A549 (cell line): ENCODE measurements at regions not wholly inside any gene's neighbourhood (a gene's known extent, or its start where the extent isn't known, plus 50 kb on each side); places are given as distances from the start of the nearest gene placed in this dataset.

Experiments used
- ATAC-seq, 2 experiments: fragments of 200-7000 bp in 1 of 2; fragments of >200 bp in 1 of 2; cut with Nextera tagmentation in 1 of 2; cut with Tn5 transposase in 1 of 2; 3 replicates each; pipeline versions ENCODE4 v1.8.0 to v1.9.1; 2018 to 2020; ENCODE audit warnings: mild to moderate bottlenecking in 1 of 2, moderate library complexity in 1 of 2
- CTCF ChIA-PET: fragments of 300-600 bp; sonication (Branson Sonifier 250); formaldehyde crosslinking; extraction: SDS; loops from one replicate; lab custom pipeline; 2021; ENCODE audit warnings: antibody characterized with exemption, inconsistent platforms; lab: Yijun Ruan, JAX
- POLR2A ChIA-PET: fragments of 350-600 bp; formaldehyde crosslinking; extraction: SDS; loops from one replicate; lab custom pipeline; 2021; ENCODE audit warnings: antibody characterized with exemption, inconsistent platforms; lab: Yijun Ruan, JAX
- DNase-seq, 2 experiments: peaks; one replicate each; pipeline versions ENCODE4 v3.0.0 to v3.0.0-alpha.2; 2011 to 2016; ENCODE audit warnings: low read depth in 1 of 2, low spot score in 1 of 2
- FAIRE-seq: peaks from 2 replicates; lab custom pipeline; 2011; peaks lifted over from hg19 to GRCh38; lab: Jason Lieb, UNC
- H3K27ac ChIP-seq, 2 experiments: fragments of >200 bp; sonication (Bioruptor Twin); formaldehyde crosslinking; 3 replicates each; pipeline ENCODE4 v1.5.1; 2016 to 2017
- H3K4me1 ChIP-seq: fragments of >200 bp; sonication (Bioruptor Twin); formaldehyde crosslinking; 3 replicates; pipeline ENCODE4 v1.6.1; 2016
- H3K4me2 ChIP-seq: fragments of >200 bp; sonication (Bioruptor Twin); formaldehyde crosslinking; 3 replicates; pipeline ENCODE4 v1.6.1; 2016
- H3K4me3 ChIP-seq: fragments of >200 bp; sonication (Bioruptor Twin); formaldehyde crosslinking; 3 replicates; pipeline ENCODE4 v1.5.1; 2016
- H3K9me3 ChIP-seq: fragments of >200 bp; sonication (Bioruptor Twin); formaldehyde crosslinking; 3 replicates; pipeline ENCODE4 v1.6.1; 2016
- CHD2 ChIP-seq: fragments of 150-350 bp; IDR thresholded peaks from 2 replicates; pipeline ENCODE4 v1.6.1; 2014; ENCODE audit warnings: low read length; ENCODE audit not compliant: partially characterized antibody
- CHD4 ChIP-seq: fragments of 200-600 bp; sonication (generic); IDR thresholded peaks from 2 replicates; pipeline ENCODE4 v1.6.1; 2016; ENCODE audit warnings: antibody characterized with exemption, mild to moderate bottlenecking, borderline replicate concordance
- CTCF ChIP-seq: fragments of >200 bp; sonication (Bioruptor Twin); formaldehyde crosslinking; IDR thresholded peaks from 3 replicates; pipeline ENCODE4 v1.5.1; 2016
- E2F6 ChIP-seq: IDR thresholded peaks from 2 replicates; pipeline ENCODE4 v1.6.1; 2012; ENCODE audit warnings: low read depth, borderline replicate concordance
- ELK1 ChIP-seq: fragments of 150-350 bp; IDR thresholded peaks from 2 replicates; pipeline ENCODE4 v1.6.1; 2014; ENCODE audit warnings: low read depth, mild to moderate bottlenecking, low read length
- EP300 ChIP-seq, 2 experiments: fragments of >200 bp; sonication (Bioruptor Twin); formaldehyde crosslinking; IDR thresholded peaks; 2 replicates in 1 of 2; 3 replicates in 1 of 2; pipeline ENCODE4 v1.6.1; 2016 to 2017
- ESRRA ChIP-seq: fragments of 150-350 bp; IDR thresholded peaks from 2 replicates; pipeline ENCODE4 v1.6.1; 2014; ENCODE audit warnings: mild to moderate bottlenecking, low read length, borderline replicate concordance
- FOSB ChIP-seq: fragments of 250-450 bp; sonication (Bioruptor Pico); IDR thresholded peaks from 2 replicates; pipeline ENCODE4 v1.5.0; 2020; ENCODE audit warnings: mild to moderate bottlenecking, moderate library complexity
- HDAC2 ChIP-seq: fragments of 200-600 bp; sonication (generic); IDR thresholded peaks from 2 replicates; pipeline ENCODE4 v1.6.1; 2016
- HEYL ChIP-seq: fragments of 250-450 bp; sonication (Bioruptor Pico); IDR thresholded peaks from 2 replicates; pipeline ENCODE4 v1.8.0; 2021; ENCODE audit warnings: mild to moderate bottlenecking, moderate library complexity
- HOXB5 ChIP-seq: fragments of 250-450 bp; sonication (Bioruptor Pico); IDR thresholded peaks from 2 replicates; pipeline ENCODE4 v1.5.0; 2020; ENCODE audit warnings: mild to moderate bottlenecking, moderate library complexity
- MAX ChIP-seq: IDR thresholded peaks from 2 replicates; pipeline ENCODE4 v1.6.1; 2012
- MAZ ChIP-seq: fragments of 150-350 bp; IDR thresholded peaks from 2 replicates; pipeline ENCODE4 v1.6.1; 2014; ENCODE audit warnings: antibody characterized with exemption, low read depth, low read length, borderline replicate concordance
- MYC ChIP-seq: IDR thresholded peaks from 2 replicates; pipeline ENCODE4 v1.6.1; 2012; ENCODE audit warnings: mild to moderate bottlenecking, inconsistent platforms, low read length, improper control_type of control experiment, borderline replicate concordance
- NPAS2 ChIP-seq: fragments of 250-450 bp; sonication (Bioruptor Pico); IDR thresholded peaks from 2 replicates; pipeline ENCODE4 v1.8.0; 2022; ENCODE audit warnings: mild to moderate bottlenecking, moderate library complexity, borderline replicate concordance
- NR3C1 ChIP-seq: fragments of >200 bp; sonication (Bioruptor Twin); formaldehyde crosslinking; IDR thresholded peaks from 3 replicates; pipeline ENCODE4 v1.6.1; 2017
- PBX3 ChIP-seq: IDR thresholded peaks from 2 replicates; pipeline ENCODE4 v1.6.1; 2012
- POLR2A ChIP-seq: IDR thresholded peaks from 2 replicates; pipeline ENCODE4 v1.6.1; 2012; ENCODE audit warnings: mild to moderate bottlenecking, low read length
- POLR2AphosphoS2 ChIP-seq: conservative IDR thresholded peaks from 2 replicates; pipeline ENCODE4 v1.6.1; 2012; ENCODE audit warnings: low read length, improper control_type of control experiment, inconsistent platforms
- RAD21 ChIP-seq, 2 experiments: fragments of >200 bp in 1 of 2; sonication (Bioruptor Twin) in 1 of 2; formaldehyde crosslinking in 1 of 2; IDR thresholded peaks in 1 of 2; conservative IDR thresholded peaks in 1 of 2; 2 replicates in 1 of 2; 3 replicates in 1 of 2; pipeline ENCODE4 v1.6.1; 2012 to 2018; ENCODE audit warnings: inconsistent platforms in 1 of 2
- SMC3 ChIP-seq: fragments of >200 bp; sonication (Bioruptor Twin); formaldehyde crosslinking; IDR thresholded peaks from 3 replicates; pipeline ENCODE4 v1.6.1; 2018; ENCODE audit warnings: inconsistent platforms
- SREBF2 ChIP-seq: fragments of 450-650 bp; IDR thresholded peaks from 2 replicates; pipeline ENCODE4 v1.6.1; 2014; ENCODE audit warnings: mild to moderate bottlenecking, moderate library complexity
- ZFP36 ChIP-seq: fragments of 450-650 bp; IDR thresholded peaks from 2 replicates; pipeline ENCODE4 v1.6.1; 2014; ENCODE audit warnings: borderline replicate concordance; ENCODE audit not compliant: partially characterized antibody
- ZSCAN20 ChIP-seq: fragments of 250-450 bp; sonication (Bioruptor Pico); IDR thresholded peaks from 2 replicates; pipeline ENCODE4 v1.8.0; 2022; ENCODE audit warnings: mild to moderate bottlenecking, moderate library complexity
- WGBS: methylation state at CpG from one replicate; pipeline ENCODE4 v1.1.6; 2017; ENCODE audit errors: missing lambda C conversion rate; 5-methylcytosine and 5-hydroxymethylcytosine counted together

- FAIRE-seq (no peak), DNase-seq (no peak), ATAC-seq (no peak)
- no peaks in the 10 kb centered on the region for H3K9me3 ChIP-seq
- H3K4me1 ChIP-seq: no peaks in the 10 kb centered on the region
- no peak overlapping the region for H3K4me3 ChIP-seq
- WGBS: 0% methylated on average over 1 of the region's 1 CpG
- no peak overlapping the region for H3K4me2 ChIP-seq
- ChIA-PET CTCF (no interaction called here), POLR2A (no interaction called here)
- no peak overlapping the region for H3K27ac ChIP-seq
- TF ChIP-seq ZSCAN20 (CRISPR knock-in tag): no peak
- no peak for TF ChIP-seq CHD4
- TF ChIP-seq ZFP36: no peak
- TF ChIP-seq, all 56 proteins: peak for 0
Measured at GRCh38 chr1:118445156-118445555, 260.1 kb upstream of the SPAG17 start.

- POLR2A ChIA-PET: no interaction called here
- Histone ChIP-seq H3K9me3 (no peaks in the 10 kb centered on the region), H3K4me2 (no peak overlapping the region), H3K4me1 (no peaks in the 10 kb centered on the region), H3K27ac (no peak overlapping the region), H3K4me3 (no peak overlapping the region)
- ATAC-seq (no peak), DNase-seq (no peak), FAIRE-seq (no peak)
- TF ChIP-seq ELK1: no peak
- no peak for TF ChIP-seq FOSB (CRISPR knock-in tag)
- CTCF ChIA-PET: no interaction called here
- 0% methylated on average over 2 of the region's 2 CpGs for WGBS
Measured at GRCh38 chr1:118442214-118442613, 257.2 kb upstream of the SPAG17 start.

GRCh38 chr1:118437664-118438063, 252.6 kb upstream of the SPAG17 start:
- ATAC-seq: no peak

GRCh38 chr1:118429856-118430255, 244.8 kb upstream of the SPAG17 start:
- WGBS: 3% methylated on average over 4 of the region's 4 CpGs
- Histone ChIP-seq H3K27ac (no peak overlapping the region), H3K4me2 (no peak overlapping the region), H3K4me3 (no peak overlapping the region), H3K4me1 (no peaks in the 10 kb centered on the region)
- TF ChIP-seq MYC (no peak), CTCF (no peak), HDAC2 (no peak), EP300 (IDR thresholded peaks at IDR 0.05) (no peak), MAX (no peak), ELK1 (no peak), E2F6 (no peak), POLR2AphosphoS2 (no peak), MAZ (no peak), NPAS2 (CRISPR knock-in tag) (no peak), CHD2 (no peak), ESRRA (no peak), SMC3 (no peak), RAD21 (conservative IDR thresholded peaks at IDR 0.05 in 1 of 2, IDR thresholded peaks at IDR 0.05 in 1 of 2) (no peak), HOXB5 (CRISPR knock-in tag) (no peak), NR3C1 (no peak), HEYL (no peak)
- TF ChIP-seq, all 56 proteins: peak for 0
- no peak for ATAC-seq
- ChIA-PET CTCF (interaction anchor here (0.6 kb wide), 1 partner anchor 711 kb away, joined by 3 read pairs; no protein-coding TSS in a partner anchor), POLR2A (no interaction called here)
- no peak for DNase-seq
- no peak for FAIRE-seq
- no peaks in the 10 kb centered on the region for H3K9me3 ChIP-seq

More at GRCh38 chr1:118437664-118438063, 252.6 kb upstream of the SPAG17 start:
- no peak overlapping the region for H3K4me2 ChIP-seq
- FAIRE-seq: no peak
- no peaks in the 10 kb centered on the region for H3K4me1 ChIP-seq
- POLR2A ChIA-PET: no interaction called here
- no peaks in the 10 kb centered on the region for H3K9me3 ChIP-seq
- WGBS: 23% methylated on average over 6 of the region's 6 CpGs
- no peak overlapping the region for H3K27ac ChIP-seq
- no peak for DNase-seq
- CTCF ChIA-PET: no interaction called here
- H3K4me3 ChIP-seq: no peak overlapping the region
- no peak for TF ChIP-seq PBX3
- TF ChIP-seq SREBF2: no peak
- TF ChIP-seq NR3C1: no peak
- no peak for TF ChIP-seq POLR2A
- TF ChIP-seq ZSCAN20 (CRISPR knock-in tag): no peak
